Cardiac muscle cell (in vitro differentiated cells and primary cell): ENCODE measurements at regions not wholly inside any gene's neighbourhood (a gene's known extent, or its start where the extent isn't known, plus 50 kb on each side); places are given as distances from the start of the nearest gene placed in this dataset.
A peak's percentile ranks its signal among the peaks of the same experiment; 100 is the strongest.

Source experiments
- DNase-seq, 2 donors: peaks; one replicate each; pipeline versions ENCODE4 v3.0.0 to v3.0.0-alpha.2; 2010 to 2017; ENCODE audit warnings: low read depth in 1 of 2, low spot score in 1 of 2
- H3K27ac ChIP-seq: fragments of 200-600 bp; sonication (generic); 2 replicates; pipeline ENCODE4 v1.5.1; 2016
- H3K27me3 ChIP-seq: fragments of 200-600 bp; sonication (generic); 2 replicates; pipeline ENCODE4 v1.6.0; 2016; ENCODE audit warnings: control low read depth
- H3K36me3 ChIP-seq: fragments of 200-600 bp; sonication (generic); 2 replicates; pipeline ENCODE4 v1.5.1; 2016; ENCODE audit warnings: control low read depth
- H3K4me1 ChIP-seq: fragments of 200-600 bp; sonication (generic); 2 replicates; pipeline ENCODE4 v1.8.1; 2017; ENCODE audit warnings: low read depth, mild to moderate bottlenecking, mixed run types
- H3K4me3 ChIP-seq: fragments of 200-600 bp; sonication (generic); 2 replicates; pipeline ENCODE4 v1.5.1; 2016; ENCODE audit warnings: mild to moderate bottlenecking
- H3K9me3 ChIP-seq: fragments of 200-600 bp; sonication (generic); 2 replicates; pipeline ENCODE4 v1.5.1; 2017; ENCODE audit warnings: low read depth, mild to moderate bottlenecking, control low read depth
- CTCF ChIP-seq: IDR thresholded peaks from 2 replicates; pipeline ENCODE4 v1.5.1; 2012; ENCODE audit warnings: low read depth, mild to moderate bottlenecking, low read length

GRCh38 chr2:37812941-37813730 lies 112.0 kb upstream of the RMDN2 start:
- Histone ChIP-seq H3K27ac (no peak overlapping the region), H3K9me3 (no peaks in the 10 kb centered on the region), H3K27me3 (no peaks in the 10 kb centered on the region), H3K4me3 (no peak overlapping the region), H3K4me1 (peaks cover 12% of the 10 kb centered on the region), H3K36me3 (no peaks in the 10 kb centered on the region)
- DNase-seq, result no peak
- no peak for TF ChIP-seq CTCF

- no peak for DNase-seq
- Histone ChIP-seq H3K27me3 (no peaks in the 10 kb centered on the region), H3K4me3 (no peak overlapping the region), H3K9me3 (no peaks in the 10 kb centered on the region), H3K36me3 (no peaks in the 10 kb centered on the region), H3K4me1 (no peaks in the 10 kb centered on the region), H3K27ac (no peak overlapping the region)
- no peak for TF ChIP-seq CTCF
Measured at GRCh38 chr2:37816036-37816435, 109.1 kb upstream of the RMDN2 start.

- Histone ChIP-seq H3K36me3 (no peaks in the 10 kb centered on the region), H3K9me3 (no peaks in the 10 kb centered on the region), H3K27ac (no peak overlapping the region), H3K4me1 (no peaks in the 10 kb centered on the region), H3K4me3 (no peak overlapping the region), H3K27me3 (no peaks in the 10 kb centered on the region)
- no peak for DNase-seq
- no peak for TF ChIP-seq CTCF
Measured at GRCh38 chr2:37816686-37817085, 108.4 kb upstream of the RMDN2 start.

GRCh38 chr2:37819186-37819585 lies 105.9 kb upstream of the RMDN2 start:
- Histone ChIP-seq H3K9me3 (no peaks in the 10 kb centered on the region), H3K27me3 (no peaks in the 10 kb centered on the region), H3K4me1 (no peaks in the 10 kb centered on the region), H3K4me3 (no peak overlapping the region), H3K36me3 (no peaks in the 10 kb centered on the region), H3K27ac (no peak overlapping the region)
- TF ChIP-seq CTCF, result no peak
- DNase-seq, result peak in 1 of 2 donors; percentile 48

- no peak for DNase-seq
- Histone ChIP-seq H3K27me3 (no peaks in the 10 kb centered on the region), H3K9me3 (no peaks in the 10 kb centered on the region), H3K27ac (no peak overlapping the region), H3K36me3 (no peaks in the 10 kb centered on the region), H3K4me3 (no peak overlapping the region), H3K4me1 (no peaks in the 10 kb centered on the region)
- TF ChIP-seq CTCF, result no peak
Measured at GRCh38 chr2:37820471-37820986, 104.6 kb upstream of the RMDN2 start.
